ENCODE measurements at regions not wholly inside any gene's neighbourhood (a gene's known extent, or its start where the extent isn't known, plus 50 kb on each side); places are given as distances from the start of the nearest gene placed in this dataset.

- no peak for TF ChIP-seq CTCF (IDR thresholded peaks at IDR 0.05; ENCODE audit: poor library complexity)
- no peak for TF ChIP-seq EZH2 (IDR thresholded peaks at IDR 0.05; ENCODE audit: borderline replicate concordance)
Observed at GRCh38 chr4:81326581-81326980, 111.6 kb upstream of the PRKG2 start.
